Esophagus muscularis mucosa (tissue), 4 donors: ENCODE measurements at regions not wholly inside any gene's neighbourhood (a gene's known extent, or its start where the extent isn't known, plus 50 kb on each side); places are given as distances from the start of the nearest gene placed in this dataset.

Experiments used
- DNase-seq: peaks from one replicate; pipeline ENCODE4 v3.0.0-alpha.2; 2017; ENCODE audit errors: extremely low spot score
- H3K27ac ChIP-seq, 4 donors: fragments of 200-600 bp; sonication (generic); replicated peaks in 1 of 4; 1 replicate in 3 of 4; 2 replicates in 1 of 4; pipeline ENCODE4 v1.5.1; 2016 to 2019; ENCODE audit warnings: mild to moderate bottlenecking in 1 of 4
- H3K27me3 ChIP-seq, 4 donors: fragments of 200-600 bp; sonication (generic); one replicate each; pipeline versions ENCODE4 v1.5.1 to v1.6.0; 2016 to 2019
- H3K36me3 ChIP-seq, 4 donors: fragments of 200-600 bp; sonication (generic); one replicate each; pipeline ENCODE4 v1.5.1; 2016 to 2019
- H3K4me1 ChIP-seq, 4 donors: fragments of 200-600 bp; sonication (generic); one replicate each; pipeline ENCODE4 v1.5.1; 2016 to 2019
- H3K4me3 ChIP-seq, 4 donors: fragments of 200-600 bp; sonication (generic); 1 replicate in 2 of 4; 2 replicates in 2 of 4; pipeline ENCODE4 v1.5.1; 2016 to 2019; ENCODE audit warnings: mild to moderate bottlenecking in 4 of 4, moderate library complexity in 1 of 4
- H3K9me3 ChIP-seq, 4 donors: fragments of 200-600 bp; sonication (generic); 1 replicate in 3 of 4; 2 replicates in 1 of 4; pipeline ENCODE4 v1.5.1; 2016 to 2019
- EP300 ChIP-seq: sonication (generic); formaldehyde crosslinking; IDR thresholded peaks from one replicate; pipeline ENCODE4 v1.6.1; 2017; ENCODE audit warnings: antibody characterized with exemption
- POLR2A ChIP-seq: fragments of 450-650 bp; IDR thresholded peaks from one replicate; pipeline ENCODE4 v1.6.1; 2017; ENCODE audit warnings: antibody characterized with exemption, moderate library complexity, mild to moderate bottlenecking, low read depth
- POLR2AphosphoS5 ChIP-seq, 2 donors: sonication (generic); formaldehyde crosslinking; IDR thresholded peaks; one replicate each; pipeline ENCODE4 v1.6.1; 2017; ENCODE audit warnings: antibody characterized with exemption in 2 of 2
- WGBS: methylation state at CpG from one replicate; pipeline ENCODE4 v1.1.5; 2018; 5-methylcytosine and 5-hydroxymethylcytosine counted together
- intact Hi-C: fragments of 100-400 bp; cut with DNase I; formaldehyde crosslinking; loops from one replicate; pipeline ENCODE4 v1.15.1; 2023
- TF ChIP-seq, protein P1 (sequence below), 3 experiments: fragments of 200-600 bp in 2 of 3; fragments of 450-650 bp in 1 of 3; sonication (generic) in 2 of 3; IDR thresholded peaks; one replicate each; pipeline ENCODE4 v1.5.1; 2017 to 2019; ENCODE audit warnings: antibody characterized with exemption in 3 of 3, mild to moderate bottlenecking in 2 of 3, moderate library complexity in 1 of 3

DNA sequence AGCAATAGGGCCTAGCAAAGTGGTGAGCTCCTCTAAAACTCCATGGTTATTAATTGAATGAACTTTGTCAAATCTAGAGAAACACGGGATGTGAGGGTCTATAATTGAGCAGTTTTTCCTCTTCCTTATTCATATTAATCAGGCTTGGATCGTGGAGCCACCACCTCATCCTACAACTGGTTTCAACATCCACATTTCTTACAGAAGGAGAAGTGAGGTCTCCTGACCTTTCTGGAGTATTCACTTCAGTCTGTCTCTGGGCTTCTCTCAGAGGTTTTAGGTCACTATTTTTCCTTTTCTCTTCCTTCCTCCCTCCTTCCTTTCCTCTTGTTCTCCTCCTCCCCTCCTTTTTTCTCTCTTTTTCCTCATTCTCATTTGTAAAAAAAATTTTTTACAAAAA is 177.3 kb upstream of the ACTBL2 start:
- H3K27ac ChIP-seq = no peak overlapping the region
- intact Hi-C loops = no loop called here

DNA sequence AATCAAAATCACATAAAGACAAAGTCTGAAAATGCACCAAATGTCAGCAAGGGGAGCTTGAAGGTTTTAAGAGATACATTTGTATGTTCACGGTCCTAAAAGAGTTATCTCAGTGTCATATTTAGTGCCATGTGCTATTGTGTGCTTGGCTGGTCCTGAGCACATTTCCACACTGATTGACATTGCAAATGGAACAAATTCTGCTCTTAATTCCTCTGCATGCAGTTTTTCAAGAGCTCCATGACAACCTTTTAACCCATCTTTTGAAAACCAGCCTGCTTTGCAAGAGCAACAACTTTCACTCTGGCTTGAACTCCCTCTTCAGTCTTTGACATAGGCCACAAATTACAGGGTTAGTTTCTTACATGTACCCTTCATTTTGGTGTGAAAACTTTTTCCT is 175.4 kb upstream of the ACTBL2 start:
- Histone ChIP-seq H3K27ac (no peak overlapping the region), H3K4me3 (no peak overlapping the region), H3K9me3 (no peaks in the 10 kb centered on the region), H3K4me1 (peaks cover 9 to 13% (median 13%) of the 10 kb centered on the region in 4 donors), H3K27me3 (no peaks in the 10 kb centered on the region), H3K36me3 (no peaks in the 10 kb centered on the region)
- DNase-seq = no peak
- WGBS = 84% methylated on average over 1 of the region's 1 CpG
- TF ChIP-seq, protein P1, sequence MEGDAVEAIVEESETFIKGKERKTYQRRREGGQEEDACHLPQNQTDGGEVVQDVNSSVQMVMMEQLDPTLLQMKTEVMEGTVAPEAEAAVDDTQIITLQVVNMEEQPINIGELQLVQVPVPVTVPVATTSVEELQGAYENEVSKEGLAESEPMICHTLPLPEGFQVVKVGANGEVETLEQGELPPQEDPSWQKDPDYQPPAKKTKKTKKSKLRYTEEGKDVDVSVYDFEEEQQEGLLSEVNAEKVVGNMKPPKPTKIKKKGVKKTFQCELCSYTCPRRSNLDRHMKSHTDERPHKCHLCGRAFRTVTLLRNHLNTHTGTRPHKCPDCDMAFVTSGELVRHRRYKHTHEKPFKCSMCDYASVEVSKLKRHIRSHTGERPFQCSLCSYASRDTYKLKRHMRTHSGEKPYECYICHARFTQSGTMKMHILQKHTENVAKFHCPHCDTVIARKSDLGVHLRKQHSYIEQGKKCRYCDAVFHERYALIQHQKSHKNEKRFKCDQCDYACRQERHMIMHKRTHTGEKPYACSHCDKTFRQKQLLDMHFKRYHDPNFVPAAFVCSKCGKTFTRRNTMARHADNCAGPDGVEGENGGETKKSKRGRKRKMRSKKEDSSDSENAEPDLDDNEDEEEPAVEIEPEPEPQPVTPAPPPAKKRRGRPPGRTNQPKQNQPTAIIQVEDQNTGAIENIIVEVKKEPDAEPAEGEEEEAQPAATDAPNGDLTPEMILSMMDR (IDR thresholded peaks at IDR 0.05) = no peak
- TF ChIP-seq POLR2A (no peak), POLR2AphosphoS5 (IDR thresholded peaks at IDR 0.05) (no peak), EP300 (no peak)
- intact Hi-C loops = no loop called here

More for the DNA sequence above, 177.3 kb upstream of the ACTBL2 start:
- Histone ChIP-seq H3K4me3 (no peak overlapping the region), H3K36me3 (no peaks in the 10 kb centered on the region), H3K9me3 (no peaks in the 10 kb centered on the region), H3K27me3 (no peaks in the 10 kb centered on the region), H3K4me1 (peaks cover 0 to 4% (median 0%) of the 10 kb centered on the region in 4 donors)
- no peak for DNase-seq
- WGBS = 84% methylated on average over 2 of the region's 2 CpGs
- TF ChIP-seq, protein P1 (IDR thresholded peaks at IDR 0.05) = no peak
- no peak for TF ChIP-seq EP300
- TF ChIP-seq POLR2A = no peak
- TF ChIP-seq POLR2AphosphoS5 (IDR thresholded peaks at IDR 0.05) = no peak

DNA sequence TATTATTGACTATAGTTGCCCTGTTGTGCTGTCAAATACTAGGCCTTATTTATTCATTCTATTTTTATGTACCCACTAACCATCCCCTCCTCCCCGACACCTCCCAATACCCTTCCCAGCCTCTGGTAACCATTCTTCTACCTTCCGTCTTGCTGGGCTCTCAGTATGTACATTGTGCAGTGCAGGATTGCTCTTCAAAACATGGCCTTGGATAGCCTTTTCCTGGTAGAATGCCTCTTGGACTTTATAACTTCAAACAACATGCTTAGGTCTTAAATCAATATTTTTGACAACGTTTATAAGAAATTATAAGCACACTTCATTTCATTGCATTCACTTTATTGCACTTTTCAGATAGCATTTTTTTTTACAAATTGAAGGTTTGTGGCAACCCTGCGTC is 172.6 kb upstream of the ACTBL2 start:
- TF ChIP-seq POLR2A (no peak), POLR2AphosphoS5 (IDR thresholded peaks at IDR 0.05) (no peak), EP300 (no peak)
- TF ChIP-seq, protein P1 (IDR thresholded peaks at IDR 0.05) = no peak

DNA sequence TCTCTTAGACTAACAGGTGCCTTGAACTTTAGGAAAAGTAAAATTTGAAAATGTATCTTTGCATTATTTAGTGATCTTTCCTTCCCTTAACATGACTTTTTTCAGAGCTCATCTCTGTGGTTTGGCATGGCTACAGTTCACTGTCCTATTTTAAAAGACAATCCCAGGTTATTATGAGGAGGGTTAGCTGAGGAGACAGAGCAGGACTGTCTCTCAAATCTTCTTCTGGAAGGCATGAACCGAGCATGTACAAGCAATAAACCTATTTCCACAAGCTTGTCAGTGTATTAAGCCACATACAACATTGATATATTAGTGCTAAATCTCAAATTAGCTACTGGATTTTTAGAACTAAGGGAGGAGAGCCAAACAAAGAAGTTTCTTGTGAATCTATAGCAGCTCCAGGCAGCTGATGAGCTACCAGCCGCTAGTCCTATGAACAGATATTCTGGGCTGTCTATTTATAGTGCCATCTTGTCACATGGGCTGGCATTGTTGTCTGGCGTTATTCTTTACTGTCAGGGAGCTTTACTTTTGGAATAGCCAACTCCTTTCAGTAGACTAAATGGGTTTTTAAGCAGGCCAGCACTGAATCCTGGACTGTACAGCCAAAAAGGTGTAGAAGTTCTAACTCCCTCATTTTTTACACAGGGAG is 171.2 kb upstream of the ACTBL2 start:
- intact Hi-C loops = no loop called here
- Histone ChIP-seq H3K4me3 (no peak overlapping the region), H3K27ac (peak overlapping the region in 2 of 4 donors; percentile 19 to 38)

More for the DNA sequence above, 172.6 kb upstream of the ACTBL2 start:
- no peaks in the 10 kb centered on the region for H3K36me3 ChIP-seq
- H3K4me1 ChIP-seq = peaks cover 7 to 13% (median 13%) of the 10 kb centered on the region in 4 donors
- 91% methylated on average over 4 of the region's 4 CpGs for WGBS
- intact Hi-C loops = no loop called here
- no peaks in the 10 kb centered on the region for H3K27me3 ChIP-seq
- DNase-seq = no peak
- H3K27ac ChIP-seq = no peak overlapping the region
- no peak overlapping the region for H3K4me3 ChIP-seq
- H3K9me3 ChIP-seq = no peaks in the 10 kb centered on the region

More for the DNA sequence above, 171.2 kb upstream of the ACTBL2 start:
- no peak for DNase-seq
- no peaks in the 10 kb centered on the region for H3K27me3 ChIP-seq
- H3K36me3 ChIP-seq = no peaks in the 10 kb centered on the region
- TF ChIP-seq, protein P1 (IDR thresholded peaks at IDR 0.05) = no peak
- TF ChIP-seq EP300 (no peak), POLR2A (no peak), POLR2AphosphoS5 (IDR thresholded peaks at IDR 0.05) (no peak)
- peaks cover 0 to 4% (median 0%) of the 10 kb centered on the region in 4 donors for H3K9me3 ChIP-seq
- H3K4me1 ChIP-seq = peaks cover 7 to 13% (median 13%) of the 10 kb centered on the region in 4 donors
- 37% methylated on average over 3 of the region's 3 CpGs for WGBS
